Lower leg skin (tissue), 4 donors: ENCODE measurements at regions not wholly inside any gene's neighbourhood (a gene's known extent, or its start where the extent isn't known, plus 50 kb on each side); places are given as distances from the start of the nearest gene placed in this dataset.
A peak's percentile ranks its signal among the peaks of the same experiment; 100 is the strongest.

Experiments
- DNase-seq, 2 donors: peaks; one replicate each; pipeline ENCODE4 v3.0.0-alpha.2; 2019; ENCODE audit warnings: low spot score in 2 of 2
- H3K4me3 ChIP-seq: fragments of 200-600 bp; sonication (generic); 2 replicates; pipeline ENCODE4 v1.5.1; 2017; ENCODE audit warnings: mild to moderate bottlenecking, low read depth; ENCODE audit not compliant: poor library complexity, severe bottlenecking
- CTCF ChIP-seq, 3 donors: fragments of 450-650 bp; IDR thresholded peaks; one replicate each; pipeline ENCODE4 v1.5.1; 2016; ENCODE audit warnings: antibody characterized with exemption in 3 of 3, mild to moderate bottlenecking in 3 of 3, moderate library complexity in 2 of 3
- POLR2A ChIP-seq, 2 donors: fragments of 450-650 bp; IDR thresholded peaks; one replicate each; pipeline ENCODE4 v1.6.1; 2016 to 2017; ENCODE audit warnings: antibody characterized with exemption in 2 of 2, mild to moderate bottlenecking in 1 of 2, moderate library complexity in 1 of 2
- WGBS, 2 donors: methylation state at CpG; one replicate each; pipeline ENCODE4 v1.1.5; 2018; 5-methylcytosine and 5-hydroxymethylcytosine counted together
- intact Hi-C: fragments of 100-400 bp; cut with DNase I; formaldehyde crosslinking; loops from one replicate; pipeline ENCODE4 v1.15.0; 2023; ENCODE audit warnings: low total_unique reads

DNA sequence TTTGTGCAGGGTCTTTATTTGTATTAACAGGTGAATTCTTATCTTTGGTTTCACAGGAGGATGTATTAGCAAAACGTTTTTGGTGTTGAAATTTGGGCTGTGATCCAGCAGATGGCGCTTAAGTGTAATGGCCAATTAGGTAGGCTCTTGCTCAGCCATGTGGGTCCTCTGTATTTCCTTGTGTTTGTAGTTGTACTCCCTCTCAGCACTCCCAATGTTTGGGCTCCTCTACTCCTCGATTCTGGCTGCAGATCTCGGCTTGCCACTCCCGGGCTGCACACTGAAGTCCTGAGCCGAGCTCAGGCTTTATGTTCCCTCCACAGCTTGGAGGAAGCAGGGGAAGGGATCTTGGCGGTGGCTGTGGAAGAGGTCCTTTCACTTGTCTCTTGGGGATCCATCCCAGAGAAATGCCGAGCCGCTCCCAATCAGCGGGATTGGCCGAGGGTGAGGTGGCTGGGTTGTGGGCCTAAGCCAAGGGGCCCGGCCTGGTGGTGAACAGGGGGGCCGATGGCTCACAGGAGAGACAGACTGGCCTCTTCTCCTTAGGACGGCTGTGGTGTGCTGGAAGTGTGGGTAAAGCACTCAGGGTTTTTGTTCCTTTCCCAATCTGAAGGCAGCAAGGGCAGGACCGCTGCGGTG, 133.7 kb downstream of the AEBP2 start:
- intact Hi-C loops: no loop called here
- DNase-seq: no peak
- 82 to 85% methylated on average over 15 to 16 of the region's 16 CpGs for WGBS, 2 donors
- TF ChIP-seq CTCF (IDR thresholded peaks at IDR 0.05): no peak
- no peak for TF ChIP-seq POLR2A (IDR thresholded peaks at IDR 0.05)
- H3K4me3 ChIP-seq: no peak overlapping the region

GRCh38 chr12:19573866-19574265, 134.6 kb downstream of the AEBP2 start:
- 86 to 88% methylated on average over 9 to 11 of the region's 11 CpGs for WGBS, 2 donors
- no peak for DNase-seq
- intact Hi-C loops: no loop called here

DNA sequence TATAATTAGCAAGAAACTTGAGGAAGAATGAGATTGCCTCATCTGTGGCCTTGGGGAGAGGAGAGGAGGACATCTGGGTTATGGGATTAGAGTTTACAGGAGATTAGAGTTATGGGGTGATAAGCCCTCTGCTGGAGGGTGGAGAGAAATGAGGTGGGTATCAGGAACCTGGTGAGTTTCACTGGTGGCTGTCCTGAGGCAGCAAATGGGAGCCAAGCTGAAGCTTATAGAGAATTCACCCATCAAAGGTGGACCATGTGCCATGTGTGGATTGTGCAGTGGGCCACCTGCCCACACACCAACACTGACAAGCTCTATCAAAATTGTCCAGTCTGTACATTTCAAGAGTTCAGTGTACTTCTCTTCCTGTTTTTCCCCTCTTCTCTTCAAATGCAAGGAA, 135.3 kb downstream of the AEBP2 start:
- intact Hi-C loops: no loop called here
- no peak overlapping the region for H3K4me3 ChIP-seq
- TF ChIP-seq CTCF (IDR thresholded peaks at IDR 0.05) (no peak), POLR2A (IDR thresholded peaks at IDR 0.05) (no peak)
- DNase-seq: no peak

More at GRCh38 chr12:19573866-19574265, 134.6 kb downstream of the AEBP2 start:
- no peak overlapping the region for H3K4me3 ChIP-seq
- TF ChIP-seq CTCF (IDR thresholded peaks at IDR 0.05): no peak
- TF ChIP-seq POLR2A (IDR thresholded peaks at IDR 0.05): no peak

DNA sequence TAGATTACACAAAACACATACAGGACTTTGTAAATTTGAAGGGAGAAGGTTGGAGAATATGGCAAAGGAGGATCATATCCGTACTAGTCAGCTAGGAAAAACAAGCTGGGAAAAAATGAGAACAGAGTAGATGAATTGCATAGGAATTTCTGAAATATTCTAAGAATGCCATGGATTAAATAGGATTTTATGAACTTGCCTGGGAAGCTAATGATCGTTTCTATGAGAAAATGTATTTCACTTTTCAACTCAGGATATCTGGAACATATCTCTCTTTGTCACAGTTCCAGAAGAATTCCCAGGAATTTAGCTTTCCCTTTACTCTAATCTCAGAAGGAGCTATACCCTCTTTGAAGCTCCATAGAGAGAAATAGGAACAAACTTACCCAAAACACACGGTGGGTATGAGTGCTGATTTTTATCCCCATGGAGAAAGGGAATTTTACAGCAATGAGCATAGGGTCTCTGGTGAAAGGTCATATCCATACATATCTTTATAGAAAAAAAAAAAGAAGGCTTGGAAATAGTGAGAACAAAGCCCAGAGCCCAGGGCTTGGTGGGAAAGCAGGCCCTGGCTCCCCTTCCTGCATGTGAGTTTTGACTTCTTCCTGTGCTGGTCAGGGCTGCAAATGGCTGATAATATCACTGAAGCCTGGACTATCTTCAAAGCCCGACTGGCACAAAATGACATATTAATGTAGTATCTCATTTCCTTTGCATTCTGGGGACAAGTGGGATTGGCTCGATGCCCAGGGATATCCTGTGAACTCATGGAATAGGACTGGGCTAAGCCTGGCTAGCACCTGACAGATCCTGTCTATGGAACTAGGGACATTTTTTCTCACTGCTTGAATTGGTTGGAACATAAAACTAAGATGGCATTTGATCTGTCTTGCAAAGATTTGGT, 136.3 kb downstream of the AEBP2 start:
- H3K4me3 ChIP-seq: no peak overlapping the region
- WGBS, 2 donors: 43 to 47% methylated on average over 5 of the region's 5 CpGs
- intact Hi-C loops: no loop called here
- TF ChIP-seq POLR2A (IDR thresholded peaks at IDR 0.05) (no peak), CTCF (IDR thresholded peaks at IDR 0.05) (no peak)
- DNase-seq: peak in 1 of 2 donors; percentile 36

- H3K4me3 ChIP-seq: no peak overlapping the region
- DNase-seq: no peak
- WGBS, 2 donors: 86 to 91% methylated on average over 2 of the region's 2 CpGs
- intact Hi-C loops: no loop called here
- TF ChIP-seq CTCF (IDR thresholded peaks at IDR 0.05) (no peak), POLR2A (IDR thresholded peaks at IDR 0.05) (no peak)
These were observed 137.4 kb downstream of the AEBP2 start for GRCh38 chr12:19576506-19577280.
